ENCODE measurements at regions not wholly inside any gene's neighbourhood (a gene's known extent, or its start where the extent isn't known, plus 50 kb on each side); places are given as distances from the start of the nearest gene placed in this dataset.

DNA sequence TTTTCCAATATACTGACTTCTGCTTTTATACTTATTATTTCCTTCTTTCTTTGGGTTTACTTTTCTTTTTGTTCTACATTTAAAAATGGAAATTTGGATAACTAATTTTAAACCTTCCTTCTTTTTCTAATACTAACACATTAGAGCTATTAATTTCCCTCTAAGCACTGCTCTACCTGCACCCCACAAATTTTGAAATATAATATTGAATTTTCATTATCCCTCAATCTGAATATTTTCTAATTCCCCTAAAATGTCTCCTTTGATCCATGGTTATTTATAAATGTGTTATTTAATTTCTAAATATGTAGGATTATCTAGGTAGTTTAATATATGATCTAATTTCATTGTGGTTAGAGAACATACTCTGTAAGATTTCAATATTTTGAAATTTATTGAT lies 63.4 kb upstream of the LGALSL start:
- TF ChIP-seq, protein P1, sequence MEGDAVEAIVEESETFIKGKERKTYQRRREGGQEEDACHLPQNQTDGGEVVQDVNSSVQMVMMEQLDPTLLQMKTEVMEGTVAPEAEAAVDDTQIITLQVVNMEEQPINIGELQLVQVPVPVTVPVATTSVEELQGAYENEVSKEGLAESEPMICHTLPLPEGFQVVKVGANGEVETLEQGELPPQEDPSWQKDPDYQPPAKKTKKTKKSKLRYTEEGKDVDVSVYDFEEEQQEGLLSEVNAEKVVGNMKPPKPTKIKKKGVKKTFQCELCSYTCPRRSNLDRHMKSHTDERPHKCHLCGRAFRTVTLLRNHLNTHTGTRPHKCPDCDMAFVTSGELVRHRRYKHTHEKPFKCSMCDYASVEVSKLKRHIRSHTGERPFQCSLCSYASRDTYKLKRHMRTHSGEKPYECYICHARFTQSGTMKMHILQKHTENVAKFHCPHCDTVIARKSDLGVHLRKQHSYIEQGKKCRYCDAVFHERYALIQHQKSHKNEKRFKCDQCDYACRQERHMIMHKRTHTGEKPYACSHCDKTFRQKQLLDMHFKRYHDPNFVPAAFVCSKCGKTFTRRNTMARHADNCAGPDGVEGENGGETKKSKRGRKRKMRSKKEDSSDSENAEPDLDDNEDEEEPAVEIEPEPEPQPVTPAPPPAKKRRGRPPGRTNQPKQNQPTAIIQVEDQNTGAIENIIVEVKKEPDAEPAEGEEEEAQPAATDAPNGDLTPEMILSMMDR (IDR thresholded peaks at IDR 0.05; ENCODE audit: low read depth, low read length), result no peak
- no peak overlapping the region for H3K4me3 ChIP-seq (ENCODE audit: low read depth, low read length)
- POLR2A ChIA-PET, result no interaction called here
- H3K27ac ChIP-seq (ENCODE audit: low read depth, low read length), result no peak overlapping the region
- no peak for DNase-seq (ENCODE audit: low read depth, low spot score)
- H3K27me3 ChIP-seq (ENCODE audit: control insufficient read depth, insufficient read depth, low read length), result peaks cover 15% of the 10 kb centered on the region
- no peaks in the 10 kb centered on the region for H3K9me3 ChIP-seq (ENCODE audit: control insufficient read depth, insufficient read depth, low read length)
- CTCF ChIA-PET, result no interaction called here

DNA sequence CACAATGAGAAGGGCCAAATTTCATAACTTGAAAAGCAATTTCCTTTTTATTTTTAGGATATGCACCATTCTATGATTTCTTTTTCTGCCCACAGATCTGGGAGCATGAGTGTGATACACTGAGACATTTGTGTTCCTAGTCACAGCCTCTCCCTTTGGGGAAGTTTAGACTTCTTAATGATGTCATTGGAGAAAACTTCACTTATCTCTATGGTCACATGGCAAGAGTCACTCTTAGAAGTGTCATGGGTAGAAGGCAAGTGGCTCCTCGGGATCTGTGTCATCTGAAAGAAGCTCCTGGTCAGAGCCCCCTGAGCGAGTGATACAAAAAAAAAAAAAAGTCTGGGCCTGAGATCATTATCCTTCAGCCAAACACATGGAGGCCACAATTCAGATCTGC lies 62.5 kb upstream of the LGALSL start:
- TF ChIP-seq, protein P1 (IDR thresholded peaks at IDR 0.05; ENCODE audit: low read depth, low read length), result no peak
- DNase-seq (ENCODE audit: low read depth, low spot score), result no peak
- Histone ChIP-seq H3K27ac (ENCODE audit: low read depth, low read length) (no peak overlapping the region), H3K4me3 (ENCODE audit: low read depth, low read length) (no peak overlapping the region), H3K9me3 (ENCODE audit: control insufficient read depth, insufficient read depth, low read length) (no peaks in the 10 kb centered on the region), H3K27me3 (ENCODE audit: control insufficient read depth, insufficient read depth, low read length) (peaks cover 16% of the 10 kb centered on the region)
- ChIA-PET CTCF (interaction anchor here (0.8 kb wide), 1 partner anchor 61 kb away, joined by 3 read pairs; no protein-coding TSS in a partner anchor), POLR2A (interaction anchor here (0.7 kb wide), 1 partner anchor 599 kb away, joined by 3 read pairs; no protein-coding TSS in a partner anchor)

DNA sequence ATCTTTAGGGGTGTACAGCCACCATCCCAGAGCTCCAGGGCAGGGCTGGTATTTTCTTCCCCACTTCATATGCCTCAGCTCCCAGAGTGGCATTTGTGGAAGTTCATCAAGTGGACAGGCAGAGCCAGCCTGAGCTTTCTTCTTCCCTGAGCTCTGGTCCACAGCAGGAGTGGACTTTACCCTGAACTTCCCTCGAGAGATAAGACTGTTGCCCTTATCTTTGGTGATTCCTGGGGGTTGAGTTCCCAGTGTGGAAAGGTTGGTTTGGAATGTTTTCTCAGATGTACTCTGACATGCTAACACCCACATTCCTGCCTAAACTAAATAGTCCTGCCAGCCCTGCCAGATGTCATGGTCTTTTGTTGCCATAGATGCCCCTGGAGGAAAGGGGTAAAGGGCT lies 62.0 kb upstream of the LGALSL start:
- TF ChIP-seq, protein P1 (IDR thresholded peaks at IDR 0.05; ENCODE audit: low read depth, low read length), result no peak
- Histone ChIP-seq H3K27ac (ENCODE audit: low read depth, low read length) (no peak overlapping the region), H3K9me3 (ENCODE audit: control insufficient read depth, insufficient read depth, low read length) (no peaks in the 10 kb centered on the region), H3K27me3 (ENCODE audit: control insufficient read depth, insufficient read depth, low read length) (peaks cover 16% of the 10 kb centered on the region), H3K4me3 (ENCODE audit: low read depth, low read length) (no peak overlapping the region)
- ChIA-PET CTCF (interaction anchor here (0.8 kb wide), 1 partner anchor 61 kb away, joined by 3 read pairs; no protein-coding TSS in a partner anchor), POLR2A (no interaction called here)
- no peak for DNase-seq (ENCODE audit: low read depth, low spot score)

DNA sequence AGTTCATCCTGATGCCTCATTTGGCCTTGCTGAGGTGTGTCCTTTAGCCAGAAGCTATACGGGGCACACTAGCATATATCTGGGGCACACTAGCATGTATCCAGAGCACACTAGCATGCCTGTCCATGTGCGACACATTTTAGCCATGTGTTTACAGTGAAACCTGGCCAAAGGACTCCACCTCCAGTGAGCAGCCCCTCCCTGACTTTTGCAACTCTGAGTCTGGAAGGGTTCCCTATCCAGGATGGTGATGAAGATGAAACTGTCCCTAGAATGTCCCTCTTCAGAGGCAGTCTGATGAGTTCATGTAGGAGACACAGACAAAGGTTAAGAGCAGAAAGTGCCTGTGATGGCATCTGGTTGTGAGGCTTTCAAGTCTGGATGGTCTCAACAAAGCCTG lies 61.4 kb upstream of the LGALSL start:
- no peak for DNase-seq (ENCODE audit: low read depth, low spot score)
- ChIA-PET POLR2A (no interaction called here), CTCF (no interaction called here)

DNA sequence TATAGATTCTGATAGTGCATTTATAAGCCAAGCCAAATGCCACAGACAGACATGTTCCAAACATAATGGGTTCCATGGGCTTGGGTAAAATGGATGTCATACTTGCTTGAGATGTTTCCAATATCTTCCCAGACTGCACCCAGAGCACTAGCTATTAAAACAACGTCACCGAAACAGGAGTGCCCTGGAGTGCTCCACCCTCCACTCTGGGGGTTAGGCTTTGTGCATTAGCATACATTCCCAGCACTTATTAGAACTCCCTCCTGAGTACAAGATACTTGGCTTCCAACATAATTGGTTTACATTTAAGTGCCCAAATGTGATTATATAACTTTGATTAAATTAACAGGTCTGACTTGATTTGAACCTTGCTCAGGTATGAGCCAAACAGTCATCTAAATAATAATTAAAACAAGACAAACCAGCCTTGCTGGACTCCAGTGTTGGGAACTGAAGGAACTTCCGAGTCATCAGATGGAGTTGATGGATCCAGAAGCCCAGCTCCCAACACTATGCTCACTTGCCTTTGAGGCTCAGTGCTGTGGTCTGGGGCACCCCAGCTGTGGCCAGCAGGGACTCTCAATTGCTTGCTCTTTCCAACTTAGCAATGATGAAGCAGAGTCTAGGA lies 60.5 kb upstream of the LGALSL start:
- POLR2A ChIA-PET, result no interaction called here
- TF ChIP-seq, protein P1 (IDR thresholded peaks at IDR 0.05; ENCODE audit: low read depth, low read length), result no peak
- Histone ChIP-seq H3K27ac (ENCODE audit: low read depth, low read length) (no peak overlapping the region), H3K27me3 (ENCODE audit: control insufficient read depth, insufficient read depth, low read length) (peaks cover 16% of the 10 kb centered on the region), H3K9me3 (ENCODE audit: control insufficient read depth, insufficient read depth, low read length) (no peaks in the 10 kb centered on the region), H3K4me3 (ENCODE audit: low read depth, low read length) (no peak overlapping the region)
- CTCF ChIA-PET, result no interaction called here
- no peak for DNase-seq (ENCODE audit: low read depth, low spot score)

More for the DNA sequence above, 61.4 kb upstream of the LGALSL start:
- no peaks in the 10 kb centered on the region for H3K9me3 ChIP-seq (ENCODE audit: control insufficient read depth, insufficient read depth, low read length)
- peaks cover 16% of the 10 kb centered on the region for H3K27me3 ChIP-seq (ENCODE audit: control insufficient read depth, insufficient read depth, low read length)
- no peak overlapping the region for H3K4me3 ChIP-seq (ENCODE audit: low read depth, low read length)
- H3K27ac ChIP-seq (ENCODE audit: low read depth, low read length), result no peak overlapping the region
- TF ChIP-seq, protein P1 (IDR thresholded peaks at IDR 0.05; ENCODE audit: low read depth, low read length), result no peak

Measured in AG04450 (cell line).